NCI-H1092 treated with DMSO at 0.1 percent for 48 hours (cell line): ENCODE measurements at regions not wholly inside any gene's neighbourhood (a gene's known extent, or its start where the extent isn't known, plus 50 kb on each side); places are given as distances from the start of the nearest gene placed in this dataset.
A peak's percentile ranks its signal among the peaks of the same experiment; 100 is the strongest.

Source experiments
- DNase-seq: peaks from one replicate; lab custom pipeline; 2025; lab: John Stamatoyannopoulos, UW

- DNase-seq = no peak
Measured at GRCh38 chr11:98559961-98560360, 460.8 kb upstream of the CNTN5 start.

GRCh38 chr11:98561252-98561651 is 459.5 kb upstream of the CNTN5 start:
- no peak for DNase-seq

DNA sequence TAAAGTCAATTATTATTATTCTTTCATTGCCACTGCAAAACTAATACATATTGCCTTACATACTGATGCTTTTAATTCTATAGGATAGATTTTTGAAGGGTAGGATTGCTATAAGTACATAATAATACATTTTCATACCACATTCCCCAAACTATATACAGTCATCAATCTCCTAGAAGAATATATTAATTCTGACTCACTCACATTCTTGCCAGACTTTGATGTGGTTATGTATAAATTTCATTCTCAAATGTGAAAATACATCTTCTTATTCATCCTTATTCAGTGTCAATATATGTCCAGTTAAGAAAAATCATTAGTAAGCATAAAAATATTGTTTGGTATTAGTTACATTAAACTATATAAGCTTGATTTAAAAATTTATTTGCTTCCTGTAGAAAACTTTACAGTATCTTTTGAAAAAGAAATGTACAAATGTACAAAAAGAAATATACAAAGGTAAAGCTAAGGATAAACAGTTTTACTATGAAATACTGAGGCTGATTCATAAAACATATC is 458.8 kb upstream of the CNTN5 start:
- DNase-seq = no peak

GRCh38 chr11:98564233-98564632 is 456.5 kb upstream of the CNTN5 start:
- DNase-seq = no peak

GRCh38 chr11:98564881-98565280 is 455.9 kb upstream of the CNTN5 start:
- no peak for DNase-seq

GRCh38 chr11:98565311-98565710 is 455.4 kb upstream of the CNTN5 start:
- no peak for DNase-seq

- DNase-seq = no peak
Measured at GRCh38 chr11:98566978-98567377, 453.8 kb upstream of the CNTN5 start.

DNA sequence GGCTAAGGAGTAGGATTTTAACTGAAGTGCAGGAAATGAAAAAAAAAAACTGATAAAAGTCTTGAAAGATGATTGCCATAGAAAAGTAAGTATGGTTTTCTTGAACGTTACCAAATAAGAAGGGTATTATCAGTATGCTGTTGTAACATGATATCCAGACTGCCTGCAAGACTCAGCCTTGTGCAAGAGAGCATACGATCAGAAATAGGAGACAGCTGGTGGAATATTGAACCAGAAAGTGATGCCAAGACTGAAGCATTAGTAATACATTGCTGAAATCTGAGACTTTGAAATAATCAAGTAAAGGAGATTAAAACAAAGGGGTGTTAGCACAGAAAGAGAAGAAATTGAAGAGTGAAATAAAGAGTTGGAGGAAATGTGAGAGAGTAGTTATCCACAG is 452.7 kb upstream of the CNTN5 start:
- DNase-seq = peak; percentile 81

DNA sequence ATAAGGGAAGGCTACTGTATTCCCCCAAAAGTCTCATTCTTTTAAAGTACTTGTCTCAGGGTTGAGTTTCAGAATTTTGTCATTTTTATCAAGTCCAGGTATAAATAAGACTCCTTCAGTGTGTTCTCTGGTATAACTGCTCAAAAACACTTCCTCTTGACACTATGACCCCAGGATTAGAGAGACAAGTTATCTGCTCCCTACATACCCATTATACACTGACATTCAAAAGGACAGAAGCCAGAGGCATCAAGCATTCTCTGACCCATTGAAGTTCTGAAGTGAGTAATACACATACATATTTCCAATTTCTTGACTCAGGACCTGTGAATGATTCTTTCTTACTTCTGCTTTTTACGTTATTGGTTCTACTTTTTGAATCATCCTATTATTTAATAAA is 447.8 kb upstream of the CNTN5 start:
- no peak for DNase-seq

- DNase-seq = no peak
Measured at GRCh38 chr11:98587884-98588283, 432.9 kb upstream of the CNTN5 start.

- no peak for DNase-seq
Measured at GRCh38 chr11:98589967-98590366, 430.8 kb upstream of the CNTN5 start.

DNA sequence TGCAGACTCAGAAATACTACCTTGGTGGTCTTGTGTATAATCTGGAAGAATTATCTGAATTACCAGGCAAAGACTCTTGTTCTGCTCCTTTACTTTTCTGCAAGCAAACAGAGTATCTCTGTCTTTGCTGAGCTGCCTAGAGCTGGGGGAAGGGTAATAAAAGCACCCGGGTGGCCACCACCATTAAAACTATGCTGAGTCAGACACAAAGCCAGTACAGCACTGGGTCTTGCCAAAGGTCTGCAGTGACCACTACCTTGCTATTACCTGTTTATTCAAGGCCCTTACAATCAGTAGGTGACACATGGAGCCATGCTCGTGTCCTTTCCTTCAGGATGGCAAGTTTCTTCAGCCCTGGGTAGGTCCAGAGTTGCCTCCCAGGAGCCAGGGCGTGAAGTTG is 420.6 kb upstream of the CNTN5 start:
- no peak for DNase-seq

- peak; percentile 10 for DNase-seq
Measured at GRCh38 chr11:98600786-98601773, 419.7 kb upstream of the CNTN5 start.

DNA sequence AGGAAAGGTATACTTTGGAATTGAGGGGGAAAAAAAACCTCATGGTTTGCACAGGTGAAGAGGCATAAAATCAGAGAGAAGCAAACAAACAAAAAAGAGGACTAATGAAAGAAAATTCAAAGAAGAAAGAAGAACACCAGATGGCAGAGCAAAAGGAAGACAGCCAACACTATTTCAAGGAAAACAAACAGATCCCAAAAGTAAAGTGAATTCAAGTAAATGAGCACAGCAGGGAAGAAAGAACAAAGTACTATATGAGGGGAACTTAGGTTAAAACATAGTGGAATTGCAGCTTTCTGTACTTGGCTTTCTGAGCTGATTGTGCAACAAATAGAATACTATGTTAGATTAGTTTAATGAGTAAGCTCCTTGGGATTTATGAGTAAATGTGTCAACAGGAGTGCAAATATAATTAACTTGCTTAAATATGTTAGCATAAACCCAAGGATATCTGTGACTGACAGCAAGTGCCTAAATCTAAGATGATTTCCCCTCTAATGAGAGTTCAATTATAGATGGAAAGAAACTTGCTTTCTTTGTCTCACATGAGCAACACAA is 404.6 kb upstream of the CNTN5 start:
- no peak for DNase-seq

GRCh38 chr11:98621767-98622166 is 399.0 kb upstream of the CNTN5 start:
- no peak for DNase-seq

DNA sequence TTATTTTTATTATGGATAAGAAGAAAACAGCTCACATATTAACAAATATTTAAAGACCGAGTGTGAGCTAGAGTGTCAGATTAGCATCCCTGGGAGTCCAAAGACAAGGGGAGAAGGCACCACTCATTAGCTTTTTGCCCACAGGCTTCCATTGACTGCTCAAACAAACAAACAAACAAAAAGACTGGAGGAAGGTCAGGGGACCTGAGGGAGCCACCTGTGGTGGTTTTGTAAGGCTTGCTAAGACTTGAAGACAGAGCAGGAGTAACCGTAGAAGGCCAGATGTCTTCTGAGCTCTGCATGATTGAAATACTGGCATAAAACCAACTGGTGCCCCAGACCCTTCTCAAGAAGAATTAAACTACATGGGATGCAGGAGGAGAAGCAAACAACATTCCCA is 395.2 kb upstream of the CNTN5 start:
- DNase-seq = no peak

GRCh38 chr11:98630736-98631135 is 390.0 kb upstream of the CNTN5 start:
- DNase-seq = peak; percentile 57

GRCh38 chr11:98657711-98658110 is 363.0 kb upstream of the CNTN5 start:
- no peak for DNase-seq

DNA sequence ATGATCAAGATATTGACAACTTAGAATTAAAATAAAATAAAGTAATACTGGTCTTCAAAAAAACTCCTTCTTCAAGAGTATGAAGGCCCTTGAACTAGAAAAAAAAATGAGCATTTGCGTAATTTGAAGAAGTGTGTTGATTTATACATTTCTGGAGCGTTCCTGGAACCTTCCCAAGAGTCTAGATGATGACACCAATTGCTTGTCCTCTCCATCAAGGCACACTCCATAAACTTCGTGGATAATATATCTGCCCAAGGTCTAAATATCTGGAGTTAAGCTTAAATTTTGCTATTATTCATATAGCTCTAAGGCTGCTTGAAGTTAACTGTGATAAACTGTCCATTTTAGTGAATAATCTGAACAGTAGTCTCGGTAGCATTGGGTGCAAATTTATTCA is 361.3 kb upstream of the CNTN5 start:
- no peak for DNase-seq

DNA sequence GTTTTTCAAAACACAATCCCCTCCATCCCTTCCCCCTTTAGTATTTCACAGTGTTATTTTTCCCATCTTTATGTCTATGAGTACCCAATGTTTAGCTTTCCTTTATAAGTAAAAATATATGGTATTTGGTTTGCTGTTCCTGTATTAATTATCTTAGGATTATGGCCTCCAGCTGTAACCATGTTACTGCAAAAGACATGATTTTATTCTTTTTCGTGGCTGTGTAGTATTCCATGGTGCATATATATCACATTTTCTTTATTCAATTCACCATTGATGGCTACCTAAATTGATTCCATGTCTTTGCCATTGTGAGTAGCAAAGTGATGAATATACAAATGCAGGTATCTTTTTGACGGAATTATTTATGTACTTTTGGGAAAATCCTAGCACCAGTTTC is 346.4 kb upstream of the CNTN5 start:
- no peak for DNase-seq

- DNase-seq = no peak
Measured at GRCh38 chr11:98679673-98680072, 341.1 kb upstream of the CNTN5 start.

DNA sequence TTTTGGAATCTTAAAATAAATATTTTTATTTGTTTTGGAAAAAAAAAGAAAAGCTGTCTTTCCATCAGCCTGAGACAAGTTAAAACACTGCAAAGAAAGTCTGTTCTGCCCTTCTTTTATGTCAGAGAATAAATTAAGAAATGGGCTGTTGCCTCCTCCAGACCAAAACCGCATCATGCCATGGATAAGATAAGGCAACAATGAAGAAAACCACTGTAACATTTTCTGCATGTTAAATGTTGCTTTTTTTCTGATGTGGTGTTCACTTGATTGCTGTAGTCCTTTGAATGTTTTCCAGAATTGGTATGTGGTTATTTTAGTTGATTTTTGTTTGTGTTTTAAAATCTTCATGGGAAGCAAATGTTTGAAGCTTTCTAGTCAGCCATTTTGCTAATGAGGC is 319.2 kb upstream of the CNTN5 start:
- no peak for DNase-seq

DNA sequence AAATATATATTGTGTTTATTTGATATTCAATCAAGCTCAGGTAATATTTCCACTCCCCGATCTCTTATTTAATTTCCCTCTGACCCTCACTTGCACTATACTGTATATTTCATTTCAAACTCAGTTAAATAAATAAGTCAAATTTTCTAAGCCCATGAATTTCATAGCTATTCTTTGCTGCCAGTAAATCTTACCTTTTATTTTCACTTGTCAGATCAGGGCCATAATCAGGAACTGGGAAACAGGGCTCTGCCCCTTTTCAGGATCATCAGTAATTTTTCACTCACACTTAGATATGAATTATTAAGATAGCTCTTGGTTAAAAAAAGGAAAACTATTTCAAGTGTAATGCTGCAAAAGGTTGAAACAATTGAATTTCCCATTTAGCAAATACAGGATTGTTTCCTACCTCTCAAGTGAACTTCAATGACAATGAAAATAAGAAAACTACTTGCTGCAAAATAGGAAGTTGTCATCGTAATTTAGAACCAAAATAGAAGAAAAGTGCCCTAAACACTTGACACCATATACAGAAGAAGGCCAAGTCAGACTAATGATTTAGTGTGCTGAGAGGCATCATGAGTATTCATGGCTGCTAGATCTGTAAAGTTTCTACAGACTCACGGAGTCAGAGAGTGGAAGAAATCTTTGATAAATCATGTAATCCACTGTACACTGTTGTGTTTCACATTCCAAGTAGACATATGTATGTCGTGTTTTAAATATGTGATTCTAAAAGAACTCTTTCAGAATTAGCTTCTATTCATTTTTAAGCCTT is 316.8 kb upstream of the CNTN5 start:
- no peak for DNase-seq
